Stimulated activated CD4-positive, alpha-beta T cell treated with anti-CD3 and anti-CD28 coated beads, Interleukin-2, amount 100 ng/mL, for 24 hours (primary cell): ENCODE measurements at regions not wholly inside any gene's neighbourhood (a gene's known extent, or its start where the extent isn't known, plus 50 kb on each side); places are given as distances from the start of the nearest gene placed in this dataset.

ENCODE experiments used
- DNase-seq, 2 donors: peaks; one replicate each; pipeline ENCODE4 v3.0.0-alpha.2; 2020

DNA sequence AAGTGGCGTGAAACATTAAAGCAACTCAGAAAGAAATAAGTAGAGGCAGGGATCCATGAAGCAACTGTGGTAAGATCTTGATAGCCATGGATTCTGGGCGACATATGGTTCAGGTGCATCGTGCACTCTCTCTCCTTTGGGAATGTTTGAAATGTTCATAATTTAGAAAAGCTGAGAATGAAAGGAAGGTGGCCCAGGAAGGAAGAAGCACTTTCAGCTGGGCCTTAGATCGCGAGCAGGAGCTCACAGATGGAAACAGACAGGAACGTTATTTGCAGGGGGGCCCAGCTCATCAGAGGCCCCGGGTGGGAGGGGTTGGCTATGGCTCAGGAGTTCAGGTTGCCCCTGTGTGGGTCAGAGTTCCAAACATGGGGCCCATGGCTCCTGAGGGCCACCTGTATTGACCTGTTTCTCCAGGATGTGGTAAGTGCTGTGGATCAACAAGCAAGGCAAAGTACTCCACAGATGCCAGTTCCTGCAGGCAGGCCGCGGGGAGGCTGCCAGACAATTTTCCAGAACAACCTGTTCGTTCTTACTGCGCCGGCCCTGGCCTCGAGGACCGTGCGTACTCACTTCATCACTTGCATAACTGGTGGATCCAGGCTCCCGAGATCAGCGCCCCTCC, 253.2 kb downstream of the TOMM20 start:
- no peak for DNase-seq

DNA sequence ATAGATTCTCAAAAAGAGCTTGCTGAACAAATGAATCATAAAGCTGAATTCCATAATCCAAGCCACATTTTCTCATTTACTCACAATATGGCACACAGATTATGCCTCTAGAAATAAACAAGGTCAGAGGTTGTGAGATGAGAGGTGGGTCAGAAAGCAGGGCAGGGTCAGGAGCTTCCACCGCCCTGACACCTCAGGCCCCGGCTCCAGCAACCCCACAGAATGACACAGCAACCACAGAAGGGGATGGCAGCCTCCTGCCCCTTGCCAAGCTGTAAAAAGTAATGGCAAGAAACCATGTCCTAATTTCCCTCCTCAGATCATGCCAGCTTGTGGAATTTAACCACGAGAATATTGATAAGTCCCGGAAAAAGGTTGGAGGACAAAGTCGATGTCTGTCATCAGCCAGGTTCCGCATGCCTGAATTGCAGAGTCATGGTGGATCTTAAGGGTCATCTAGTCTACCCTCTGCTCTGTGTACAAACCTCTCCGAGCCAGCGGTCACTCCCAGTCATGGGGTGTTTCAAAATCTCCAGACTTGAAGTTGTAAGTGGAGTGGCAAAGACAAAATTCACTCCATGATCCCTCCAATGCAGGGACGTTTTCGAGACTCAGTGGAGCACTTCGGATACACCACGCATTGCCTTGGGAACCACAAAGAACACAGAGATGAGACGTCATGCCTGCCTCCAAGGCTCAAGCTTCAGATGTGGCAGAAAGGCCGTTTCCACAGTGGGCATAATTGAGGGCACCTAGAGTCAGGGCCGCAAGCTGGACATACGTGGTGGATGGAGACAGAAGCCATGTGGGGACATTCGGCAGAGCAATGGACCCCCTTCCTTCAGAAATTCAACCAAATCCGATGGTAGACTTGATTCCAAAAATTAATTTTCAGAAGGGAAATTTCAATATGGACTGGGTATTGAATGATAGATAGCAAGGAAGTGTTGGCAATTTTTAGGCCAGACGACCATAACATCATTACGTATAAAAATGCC, 254.0 kb downstream of the TOMM20 start:
- DNase-seq, result no peak

DNA sequence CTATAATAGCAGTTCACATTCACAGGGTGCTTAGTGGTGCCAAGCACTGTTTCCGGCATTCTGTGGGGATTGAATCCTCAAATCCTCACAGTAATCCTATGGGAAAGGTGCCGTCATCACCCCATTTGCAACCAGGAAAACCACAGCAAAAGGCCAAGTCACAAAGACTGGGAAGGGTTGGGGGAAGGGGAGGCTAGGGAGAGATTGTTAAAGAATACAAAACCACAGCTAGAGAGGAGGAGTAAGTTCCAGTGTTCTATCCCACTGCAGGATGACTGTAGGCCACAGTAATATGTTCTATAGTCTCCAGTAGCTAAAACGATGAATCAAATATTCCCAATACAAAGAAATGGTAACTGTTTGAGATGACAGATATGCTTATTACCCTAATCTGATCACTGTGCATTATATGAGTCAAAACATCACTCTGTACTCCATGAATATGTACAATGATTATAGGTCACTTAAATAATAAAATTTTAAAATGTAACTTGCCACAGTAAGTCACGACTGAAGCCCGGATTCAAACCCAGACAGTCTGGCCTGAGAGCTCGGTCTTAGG, 256.8 kb downstream of the TOMM20 start:
- no peak for DNase-seq

DNA sequence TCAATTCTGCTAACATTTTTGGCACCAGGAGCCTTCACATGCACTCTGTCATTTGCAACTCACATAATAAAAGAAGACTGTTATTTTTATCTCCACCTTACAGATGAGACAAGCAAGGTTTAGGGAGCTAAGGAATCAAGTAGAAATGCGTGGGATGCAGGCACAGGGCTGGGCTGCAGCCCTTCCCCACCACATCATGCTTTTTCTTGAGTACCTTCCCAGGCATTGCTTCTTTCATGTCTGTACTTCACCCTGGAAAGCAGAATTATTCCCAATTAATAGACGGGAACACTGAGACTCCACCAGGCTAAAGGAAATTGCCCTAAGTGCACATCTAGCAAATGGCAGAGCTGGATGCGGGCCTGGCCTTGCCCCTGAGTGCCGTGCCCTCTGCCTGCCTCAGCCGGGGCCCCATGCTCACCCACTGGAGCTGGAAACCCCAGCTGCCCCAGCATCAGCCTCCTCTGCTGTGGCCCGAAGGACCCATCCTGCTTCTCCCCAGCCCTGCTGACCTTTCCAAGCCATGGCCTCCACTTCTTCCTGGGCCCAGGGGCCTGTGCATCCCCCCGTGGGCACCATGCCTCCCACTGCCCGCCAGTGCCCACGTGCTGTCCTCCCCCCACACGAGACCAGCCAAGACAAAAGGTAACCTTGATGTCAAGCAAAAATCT, 257.5 kb downstream of the TOMM20 start:
- no peak for DNase-seq

DNA sequence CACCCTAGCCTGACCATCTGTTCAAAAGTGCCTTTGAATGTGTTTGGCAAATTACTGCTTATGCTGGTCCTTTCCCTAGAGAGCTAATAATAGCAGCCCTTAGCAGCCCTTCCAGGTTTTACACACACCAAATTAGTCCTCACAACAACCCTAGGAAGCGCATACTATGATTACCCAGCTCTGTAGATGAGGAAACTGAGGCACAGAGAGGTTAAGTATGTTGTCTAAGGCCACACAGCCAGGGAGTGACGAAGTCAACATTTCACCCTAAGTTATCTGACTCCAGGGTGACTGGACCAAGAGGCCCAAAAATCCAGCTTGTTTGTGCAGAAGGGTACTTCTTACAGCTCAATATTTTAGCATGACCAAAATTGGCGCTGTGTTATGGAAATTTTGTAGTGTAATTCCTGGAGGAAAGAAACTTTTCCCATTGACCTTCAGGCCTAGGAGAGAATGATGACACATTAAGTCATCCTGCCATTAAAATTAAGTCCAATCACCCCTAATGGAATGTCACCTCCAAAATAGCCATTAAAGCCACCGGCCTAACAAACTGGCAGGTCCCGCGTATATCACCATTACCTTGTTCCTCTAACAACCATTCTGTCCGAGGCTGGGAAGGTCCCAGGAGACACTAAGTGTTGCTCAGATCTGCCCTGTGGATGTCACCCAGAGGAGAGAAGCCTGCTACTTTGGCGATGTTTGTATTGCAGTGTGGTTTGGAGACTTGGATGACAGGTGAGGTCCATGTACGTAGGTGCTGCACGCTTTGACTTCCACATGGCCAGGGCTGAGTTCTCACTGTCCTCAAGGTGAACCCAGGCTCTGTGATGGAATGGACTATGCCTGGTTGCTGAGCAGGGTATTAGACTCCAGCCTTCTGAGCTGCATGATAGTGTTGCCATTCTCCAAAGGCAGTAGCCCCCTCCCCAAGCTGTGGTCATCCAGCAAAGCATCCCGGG, 258.3 kb downstream of the TOMM20 start:
- no peak for DNase-seq

DNA sequence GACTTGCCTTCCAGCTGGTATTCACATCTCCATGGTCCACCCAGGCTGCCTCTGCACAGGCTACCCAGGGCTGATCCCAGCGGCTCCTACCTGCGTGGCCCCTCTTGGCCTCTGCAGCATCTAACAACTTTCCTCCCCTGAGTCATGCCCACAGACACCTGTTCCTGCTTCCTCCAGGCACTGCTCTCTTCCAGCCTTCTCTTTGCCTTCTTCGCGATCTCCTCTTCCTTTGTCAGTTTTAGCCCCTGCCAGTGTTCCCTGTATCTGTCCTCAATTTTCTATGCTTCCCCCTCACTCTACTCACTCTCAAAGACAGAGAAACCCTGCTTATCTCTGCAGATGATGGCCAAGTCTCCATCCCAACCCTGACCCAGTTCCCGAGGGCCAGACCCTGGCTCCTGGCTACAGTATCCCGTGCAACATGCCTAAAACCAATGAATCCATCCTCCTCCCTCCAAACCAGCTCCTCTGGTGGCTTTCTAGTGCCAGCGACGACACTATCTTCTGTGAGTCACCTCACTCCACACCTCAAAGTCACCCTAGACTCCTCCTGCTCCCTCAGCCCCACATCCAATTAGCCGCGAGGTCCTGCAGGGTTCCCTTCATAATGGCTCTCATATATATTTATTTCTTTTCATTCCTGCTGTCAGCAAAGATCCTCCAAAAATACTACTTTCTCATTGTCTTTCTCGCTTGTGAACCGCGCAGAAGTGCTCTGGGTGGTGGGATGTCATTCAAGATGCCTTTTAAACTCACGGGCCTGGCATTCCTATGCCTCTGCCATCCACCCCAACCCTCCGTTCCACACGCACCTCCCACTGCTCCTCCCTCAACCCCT, 259.2 kb downstream of the TOMM20 start:
- DNase-seq, result no peak

DNA sequence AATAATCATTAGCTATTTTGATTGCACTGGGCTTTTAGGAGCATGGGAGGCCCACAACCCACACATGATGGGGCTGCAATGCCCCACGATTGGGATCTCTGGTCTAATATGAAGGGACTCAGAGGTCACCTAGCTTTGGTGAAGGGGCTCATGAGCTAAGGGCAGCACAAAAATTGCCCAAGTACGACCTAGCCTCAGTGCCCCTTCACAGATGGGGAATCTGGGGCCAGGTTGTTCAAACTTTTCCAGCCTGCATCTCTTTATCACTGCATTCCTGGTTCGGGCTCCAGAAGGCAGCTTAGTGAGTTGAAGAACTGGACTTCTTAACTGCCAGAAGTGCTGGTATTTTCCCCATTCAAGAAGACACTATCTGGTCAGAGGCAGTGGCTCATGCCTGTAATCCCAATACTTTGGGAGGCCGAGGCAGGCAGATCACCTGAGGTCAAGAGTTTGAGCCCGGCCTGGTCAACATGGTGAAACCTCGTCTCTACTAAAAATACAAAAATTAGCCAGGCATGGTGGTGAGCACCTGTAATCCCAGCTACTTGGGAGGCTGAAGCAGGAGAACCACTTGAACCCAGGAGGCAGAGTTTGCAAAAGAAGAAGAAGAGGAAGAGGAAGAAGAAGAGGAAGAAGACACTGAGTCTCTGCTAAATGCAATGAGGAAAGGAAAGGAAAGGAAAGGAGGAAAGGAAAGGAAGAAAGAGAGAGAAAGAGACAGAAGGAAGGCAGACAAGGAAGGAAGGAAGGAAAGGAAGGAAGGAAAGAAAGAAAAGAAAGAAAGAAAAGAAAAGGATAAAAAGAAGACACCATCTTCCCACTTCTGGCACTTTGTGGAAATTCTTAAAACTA, 258.5 kb upstream of the IRF2BP2 start:
- no peak for DNase-seq

DNA sequence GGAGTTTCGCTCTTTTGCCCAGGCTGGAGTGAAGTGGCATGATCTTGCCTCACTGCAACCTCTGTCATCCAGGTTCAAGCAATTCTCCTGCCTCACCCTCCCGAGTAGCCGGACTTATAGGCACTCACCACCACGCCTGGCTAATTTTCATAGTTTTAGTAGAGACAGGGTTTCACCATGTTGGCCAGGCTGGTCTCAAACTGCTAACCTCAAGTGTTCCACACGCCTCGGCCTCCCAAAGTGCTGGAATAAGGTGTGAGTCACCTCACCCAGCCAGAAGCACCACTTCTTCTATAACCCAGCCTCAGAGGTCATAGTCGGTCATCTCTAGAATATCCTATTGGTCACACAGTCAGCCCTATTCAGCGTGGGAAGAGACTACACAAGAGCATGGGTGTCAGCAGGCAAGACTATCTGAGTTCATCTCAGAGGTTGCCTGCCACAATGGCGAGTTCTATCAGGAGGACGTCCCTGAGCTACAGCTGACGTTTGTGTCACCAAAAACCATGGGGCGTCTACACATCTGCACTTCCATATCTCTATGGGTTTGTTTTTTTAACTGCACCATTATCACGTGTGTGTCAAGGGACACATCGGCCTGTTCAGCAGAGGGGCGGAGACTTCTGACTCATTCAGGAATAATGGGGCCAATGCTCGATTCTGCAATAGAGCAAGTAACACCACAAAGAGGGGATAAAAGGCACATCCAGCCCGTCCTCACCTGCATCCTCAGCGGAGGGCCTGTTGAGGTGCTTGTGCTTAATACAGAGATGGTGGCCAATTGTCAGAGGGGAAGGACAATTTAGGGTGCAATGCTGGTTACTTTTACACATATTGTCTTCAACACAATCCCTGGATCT, 256.3 kb upstream of the IRF2BP2 start:
- DNase-seq, result no peak

DNA sequence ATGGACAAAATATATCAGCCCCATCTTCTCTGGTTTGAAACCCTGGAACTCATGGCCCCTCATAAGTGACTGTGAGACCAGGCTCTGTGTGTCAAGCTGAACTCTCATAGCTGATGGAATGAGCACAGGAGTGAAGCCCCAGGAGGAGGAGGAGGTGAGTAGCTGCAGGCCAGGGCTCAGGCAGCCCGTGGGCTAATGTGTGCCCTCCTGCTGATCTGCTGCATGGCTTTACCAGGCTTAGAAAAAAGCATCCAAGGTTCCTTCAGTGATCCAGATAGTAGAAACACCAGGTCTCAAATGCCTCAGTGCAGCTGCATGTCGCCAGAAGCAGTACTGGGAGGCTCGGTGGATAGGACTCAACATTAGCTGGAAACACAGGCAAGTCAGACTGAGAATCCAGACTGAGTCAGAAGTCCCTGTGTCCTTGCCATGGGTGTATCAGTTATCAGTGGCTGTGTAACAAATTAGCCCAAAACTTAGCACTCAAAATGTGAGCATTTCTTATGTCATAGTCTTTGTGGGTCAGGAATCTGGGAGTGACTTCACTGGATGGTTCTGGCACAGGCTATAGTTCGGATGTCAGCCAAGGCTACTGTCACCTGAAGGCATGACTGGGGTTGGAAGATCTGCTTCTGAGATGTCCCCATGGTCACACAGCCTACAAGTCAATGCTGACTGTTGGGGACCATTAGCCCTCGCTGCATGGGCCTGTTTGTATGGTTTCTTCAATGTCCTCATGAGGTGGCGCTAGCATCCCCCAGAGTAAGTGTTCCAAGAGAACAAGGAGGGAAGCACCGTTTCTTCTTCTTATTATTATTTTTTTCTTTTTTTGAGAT, 255.4 kb upstream of the IRF2BP2 start:
- no peak for DNase-seq

DNA sequence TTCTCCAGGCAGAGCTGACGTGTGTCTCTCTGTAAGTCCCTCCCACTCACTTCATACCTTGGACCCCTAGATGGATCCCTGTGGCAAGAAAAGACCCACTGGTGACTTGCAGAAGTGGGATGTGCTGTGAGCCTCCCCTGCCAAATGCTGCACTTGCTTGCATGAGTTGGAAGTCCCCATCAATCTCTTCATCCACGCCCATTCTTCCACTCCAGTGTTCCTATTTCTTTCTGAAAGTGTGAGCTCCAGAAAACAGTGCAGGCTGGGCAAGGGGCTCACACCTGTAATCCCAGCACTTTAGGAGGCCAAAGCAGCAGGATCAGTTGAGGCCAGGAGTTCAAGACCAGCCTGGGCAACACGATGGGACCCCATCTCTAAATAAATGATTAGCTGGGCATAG, 254.1 kb upstream of the IRF2BP2 start:
- no peak for DNase-seq

DNA sequence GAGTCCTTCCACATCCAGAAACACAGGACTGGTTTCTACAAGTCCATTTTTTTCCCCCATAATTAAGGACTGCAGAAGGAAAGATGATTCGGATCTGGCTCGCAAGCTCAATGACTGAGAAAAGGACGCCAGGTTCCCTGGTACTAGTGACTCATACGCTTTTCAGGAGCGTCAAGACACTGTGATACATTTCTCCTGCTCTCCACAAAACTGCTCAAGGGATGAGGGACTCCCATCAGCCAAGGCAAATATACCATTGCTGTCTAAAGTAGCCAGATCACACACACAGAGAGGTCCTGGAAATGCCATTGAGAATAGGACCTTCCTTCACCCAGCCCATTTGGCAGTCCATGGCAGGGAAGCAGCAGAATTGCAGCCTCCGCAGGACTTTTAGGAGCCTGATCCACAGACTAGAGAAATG, 253.6 kb upstream of the IRF2BP2 start:
- no peak for DNase-seq

DNA sequence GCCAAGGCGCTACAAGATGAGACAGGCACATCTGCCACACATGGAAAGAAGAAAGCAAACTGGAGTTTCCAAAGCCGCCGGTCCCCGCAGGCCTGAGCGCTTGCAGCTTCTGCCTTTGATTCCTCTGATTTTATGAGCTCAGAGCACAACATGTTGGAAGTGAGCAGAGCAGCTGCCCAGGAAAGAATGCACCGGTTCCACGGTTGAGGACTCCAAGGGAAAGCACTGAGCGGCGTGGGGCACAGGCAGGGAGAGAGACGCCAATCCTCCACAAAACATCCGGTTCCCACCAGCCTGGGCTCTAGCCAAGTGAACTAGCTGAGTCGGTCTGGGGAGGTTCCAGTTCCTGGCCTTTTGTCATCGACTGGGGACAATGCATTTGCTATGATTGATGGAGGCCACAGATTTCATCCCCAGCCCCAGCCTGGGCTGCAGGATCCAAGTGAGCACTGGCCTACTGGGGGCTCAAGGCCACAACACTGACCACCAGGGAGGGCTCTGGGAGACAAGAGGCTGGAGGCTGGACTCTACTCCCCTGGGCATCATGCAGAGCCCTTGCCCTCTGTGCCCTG, 253.1 kb upstream of the IRF2BP2 start:
- DNase-seq, result no peak

DNA sequence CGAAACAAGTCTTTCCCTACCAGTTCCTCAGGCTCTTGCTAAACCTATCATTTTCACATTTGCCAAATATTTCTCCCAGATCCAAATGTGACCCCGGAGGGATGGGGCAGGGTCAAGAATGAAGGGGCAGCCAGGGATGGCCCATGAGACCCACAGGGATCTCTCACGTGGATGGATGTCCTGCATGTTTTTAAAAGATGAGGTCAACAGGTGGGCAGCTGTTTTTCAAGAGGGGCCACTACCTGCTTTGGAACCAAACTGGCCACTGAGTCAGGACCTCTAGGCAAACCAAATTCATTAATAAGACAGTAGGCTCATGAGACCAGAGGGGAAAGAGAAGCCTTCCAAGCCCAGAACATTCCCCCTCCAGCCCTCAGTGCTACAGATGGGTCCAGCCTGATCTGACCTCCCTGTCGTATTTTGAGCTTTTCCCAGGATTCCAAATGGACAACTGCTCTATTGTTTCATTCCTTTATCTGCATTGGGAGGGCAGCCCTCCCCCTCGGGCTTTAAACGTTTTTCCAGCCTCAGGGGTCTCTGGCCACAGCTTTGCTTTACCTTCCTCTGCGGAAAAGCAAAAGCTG, 252.5 kb upstream of the IRF2BP2 start:
- no peak for DNase-seq

DNA sequence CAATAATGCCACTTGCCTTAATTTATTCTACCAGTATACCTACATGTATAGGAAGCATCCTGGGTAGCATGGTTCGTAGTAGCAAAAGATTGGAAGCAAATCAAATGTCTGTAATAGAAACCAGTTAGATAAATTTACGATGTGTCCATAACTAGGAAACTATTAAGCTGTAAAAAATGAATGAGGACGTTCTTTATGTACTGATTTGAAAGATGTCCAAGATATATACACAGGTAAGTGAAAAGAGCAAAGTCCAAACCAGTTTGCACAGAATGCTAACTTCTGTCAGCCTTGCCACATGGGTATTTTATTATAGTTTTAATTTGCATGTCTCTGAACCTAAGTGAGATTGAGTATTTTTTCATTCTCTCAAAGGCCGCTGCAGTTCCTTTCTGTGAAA, 251.8 kb upstream of the IRF2BP2 start:
- no peak for DNase-seq

DNA sequence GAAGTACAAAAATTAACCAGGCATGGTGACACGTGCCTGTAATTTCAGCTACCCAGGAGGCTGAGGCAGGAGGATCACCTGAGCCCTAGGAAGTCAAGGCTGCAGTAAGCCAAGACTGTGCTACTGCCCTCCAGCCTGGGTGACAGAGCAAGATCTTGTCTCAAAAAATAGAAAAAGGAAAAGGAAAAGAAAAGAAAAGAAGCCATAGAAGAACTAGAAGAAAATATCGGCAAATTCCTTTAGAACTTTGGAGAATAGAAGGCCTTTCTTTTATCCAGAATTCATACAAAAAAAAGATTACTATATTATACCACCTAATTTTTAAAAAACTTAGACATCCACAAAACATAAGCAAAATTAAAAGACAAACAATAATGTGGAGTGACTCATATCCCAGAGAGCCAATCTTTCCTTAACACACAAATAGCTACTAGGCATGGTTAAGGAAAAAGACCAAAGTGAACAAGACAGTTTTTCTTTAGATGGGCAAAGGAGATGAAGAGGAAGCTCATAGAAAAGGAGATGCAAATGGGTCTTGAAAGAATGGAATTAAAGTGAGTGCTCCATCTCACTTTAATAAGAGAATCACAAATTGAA, 251.1 kb upstream of the IRF2BP2 start:
- no peak for DNase-seq

DNA sequence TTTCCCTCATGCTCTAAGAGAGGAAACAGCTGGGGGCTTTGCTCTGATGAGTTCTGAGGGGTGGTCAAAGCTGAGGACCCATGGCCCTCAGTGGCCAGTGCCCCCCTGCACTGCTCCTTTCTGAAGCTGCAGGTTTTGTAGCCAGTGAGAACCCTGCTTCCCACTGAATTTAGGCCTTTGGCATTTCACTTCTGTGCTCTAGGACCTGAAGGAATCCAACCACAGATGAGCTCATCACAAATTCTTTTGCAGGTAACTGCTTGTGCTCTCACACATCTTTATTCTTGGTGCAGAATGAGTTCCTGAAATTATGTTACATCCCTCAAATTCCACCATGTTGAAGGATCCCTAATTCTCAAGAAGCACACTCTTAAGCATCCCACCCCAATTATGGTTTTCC, 248.7 kb upstream of the IRF2BP2 start:
- no peak for DNase-seq

DNA sequence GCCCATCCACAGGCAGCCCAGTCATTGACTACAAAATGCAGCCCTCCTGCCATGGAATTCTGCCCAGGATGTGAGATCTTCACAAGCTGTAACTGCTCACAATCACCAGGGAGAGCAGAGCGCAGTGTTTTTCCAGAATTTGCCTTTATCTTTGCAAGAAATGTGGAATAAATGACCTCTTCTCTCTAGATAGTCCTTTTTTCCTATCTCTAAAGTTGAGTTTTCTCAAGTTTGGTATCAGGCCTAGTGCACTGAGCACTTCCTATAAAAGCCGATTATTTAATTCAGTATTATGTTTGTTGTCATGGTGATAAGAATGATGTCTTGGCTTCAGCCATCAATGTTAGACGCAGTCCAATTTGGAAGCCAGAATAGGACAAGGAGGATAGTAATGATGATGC, 246.9 kb upstream of the IRF2BP2 start:
- no peak for DNase-seq
